Spleen (tissue), 7 donors: ENCODE measurements at regions not wholly inside any gene's neighbourhood (a gene's known extent, or its start where the extent isn't known, plus 50 kb on each side); places are given as distances from the start of the nearest gene placed in this dataset.

Experiments used
- POLR2AphosphoS5 ChIP-seq, 3 donors: sonication (generic); formaldehyde crosslinking; IDR thresholded peaks; one replicate each; pipeline ENCODE4 v1.5.1; 2017; ENCODE audit warnings: antibody characterized with exemption in 3 of 3
- TF ChIP-seq, protein P1 (sequence below), 11 experiments: fragments of 200-600 bp in 7 of 11; fragments of 450-650 bp in 4 of 11; sonication (generic) in 4 of 11; IDR thresholded peaks in 8 of 11; conservative IDR thresholded peaks in 3 of 11; 1 replicate in 7 of 11; 2 replicates in 4 of 11; pipeline versions ENCODE4 v1.4.0 to v1.8.0; 2016 to 2021; ENCODE audit warnings: antibody characterized with exemption in 11 of 11, inconsistent platforms in 4 of 11, mild to moderate bottlenecking in 1 of 11
- donor health status: DM: no; HTN: no; CAD: no; lungs with moderate emphysema.
- donor health status: DM: no; HTN: no; CAD: no.
- donor health status: DM: no; HTN: no; CAD: no.

- TF ChIP-seq, protein P1, sequence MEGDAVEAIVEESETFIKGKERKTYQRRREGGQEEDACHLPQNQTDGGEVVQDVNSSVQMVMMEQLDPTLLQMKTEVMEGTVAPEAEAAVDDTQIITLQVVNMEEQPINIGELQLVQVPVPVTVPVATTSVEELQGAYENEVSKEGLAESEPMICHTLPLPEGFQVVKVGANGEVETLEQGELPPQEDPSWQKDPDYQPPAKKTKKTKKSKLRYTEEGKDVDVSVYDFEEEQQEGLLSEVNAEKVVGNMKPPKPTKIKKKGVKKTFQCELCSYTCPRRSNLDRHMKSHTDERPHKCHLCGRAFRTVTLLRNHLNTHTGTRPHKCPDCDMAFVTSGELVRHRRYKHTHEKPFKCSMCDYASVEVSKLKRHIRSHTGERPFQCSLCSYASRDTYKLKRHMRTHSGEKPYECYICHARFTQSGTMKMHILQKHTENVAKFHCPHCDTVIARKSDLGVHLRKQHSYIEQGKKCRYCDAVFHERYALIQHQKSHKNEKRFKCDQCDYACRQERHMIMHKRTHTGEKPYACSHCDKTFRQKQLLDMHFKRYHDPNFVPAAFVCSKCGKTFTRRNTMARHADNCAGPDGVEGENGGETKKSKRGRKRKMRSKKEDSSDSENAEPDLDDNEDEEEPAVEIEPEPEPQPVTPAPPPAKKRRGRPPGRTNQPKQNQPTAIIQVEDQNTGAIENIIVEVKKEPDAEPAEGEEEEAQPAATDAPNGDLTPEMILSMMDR (IDR thresholded peaks at IDR 0.05 in 8 of 11, conservative IDR thresholded peaks at IDR 0.05 in 3 of 11), result no peak
- TF ChIP-seq POLR2AphosphoS5 (IDR thresholded peaks at IDR 0.05), result no peak
Observed at GRCh38 chr13:72163678-72164077, 296.7 kb upstream of the DACH1 start.
